Smooth muscle cell (in vitro differentiated cells): ENCODE measurements at regions not wholly inside any gene's neighbourhood (a gene's known extent, or its start where the extent isn't known, plus 50 kb on each side); places are given as distances from the start of the nearest gene placed in this dataset.

ENCODE experiments used
- DNase-seq: peaks from one replicate; lab custom pipeline; 2025; ENCODE audit not compliant: unreplicated experiment; lab: John Stamatoyannopoulos, UW
- H2AFZ ChIP-seq: fragments of 200-600 bp; sonication (generic); 2 replicates; pipeline ENCODE4 v1.6.0; 2016; ENCODE audit warnings: antibody characterized with exemption, low read depth, mild to moderate bottlenecking
- H3F3A ChIP-seq: fragments of 200-600 bp; sonication (generic); 2 replicates; pipeline ENCODE4 v1.6.0; 2017; ENCODE audit warnings: antibody characterized with exemption, low read depth
- H3K27ac ChIP-seq: fragments of 200-600 bp; sonication (generic); 2 replicates; pipeline ENCODE4 v1.5.1; 2016; ENCODE audit warnings: low read depth, mild to moderate bottlenecking
- H3K27me3 ChIP-seq: fragments of 200-600 bp; sonication (generic); 2 replicates; pipeline ENCODE4 v1.6.1; 2016; ENCODE audit warnings: low read depth, mild to moderate bottlenecking
- H3K36me3 ChIP-seq: fragments of 200-600 bp; sonication (generic); 2 replicates; pipeline ENCODE4 v1.5.1; 2016; ENCODE audit warnings: low read depth
- H3K4me1 ChIP-seq: fragments of 200-600 bp; sonication (generic); 2 replicates; pipeline ENCODE4 v1.5.1; 2016; ENCODE audit warnings: low read depth
- H3K4me2 ChIP-seq: fragments of 200-600 bp; sonication (generic); 2 replicates; pipeline ENCODE4 v1.6.0; 2016; ENCODE audit warnings: mild to moderate bottlenecking
- H3K4me3 ChIP-seq: fragments of 200-600 bp; sonication (generic); 2 replicates; pipeline ENCODE4 v1.5.1; 2016; ENCODE audit warnings: mild to moderate bottlenecking
- H3K79me2 ChIP-seq: fragments of 200-600 bp; sonication (generic); 2 replicates; pipeline ENCODE4 v1.6.0; 2016; ENCODE audit warnings: low read depth, mild to moderate bottlenecking
- H3K9ac ChIP-seq: fragments of 200-600 bp; sonication (generic); 2 replicates; pipeline ENCODE4 v1.6.0; 2016; ENCODE audit warnings: low read depth
- H3K9me3 ChIP-seq: fragments of 200-600 bp; sonication (generic); replicated peaks from 2 replicates; pipeline ENCODE4 v1.5.1; 2016; ENCODE audit warnings: low read depth
- H4K20me1 ChIP-seq: fragments of 200-600 bp; sonication (generic); 2 replicates; pipeline ENCODE4 v1.6.0; 2016; ENCODE audit warnings: low read depth
- WGBS: methylation state at CpG from one replicate; pipeline ENCODE4 v1.1.7; 2016; ENCODE audit warnings: low lambda C conversion rate; 5-methylcytosine and 5-hydroxymethylcytosine counted together
- TF ChIP-seq, protein P1 (sequence below): fragments of 200-600 bp; sonication (generic); IDR thresholded peaks from 2 replicates; pipeline ENCODE4 v1.5.1; 2017; ENCODE audit warnings: borderline replicate concordance, mild to moderate bottlenecking, antibody characterized with exemption; ENCODE audit not compliant: insufficient read depth, poor library complexity, severe bottlenecking

DNA sequence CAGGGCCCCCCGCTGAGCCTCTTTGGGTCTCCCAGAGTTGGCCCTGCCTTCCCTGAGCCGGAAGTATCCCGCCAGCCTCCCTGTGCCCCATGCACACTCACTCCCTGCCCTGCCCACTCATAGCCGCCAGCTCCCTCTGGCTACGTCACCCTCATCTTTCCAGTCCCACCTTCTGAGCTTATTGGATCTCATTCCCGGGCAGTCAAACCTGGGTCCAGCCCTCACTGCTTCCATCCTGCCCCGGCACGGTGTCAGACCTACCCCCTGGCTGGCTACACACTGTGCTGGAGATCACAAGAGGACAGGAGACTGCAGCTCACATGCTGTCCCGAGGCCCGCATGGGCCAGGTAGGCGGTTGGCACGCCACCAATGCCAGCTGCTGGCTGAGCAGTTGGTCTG, 147.2 kb downstream of the ASB1 start:
- H3K4me2 ChIP-seq, result no peak overlapping the region
- H3K79me2 ChIP-seq, result no peaks in the 10 kb centered on the region
- no peak overlapping the region for H2AFZ ChIP-seq
- H3K27me3 ChIP-seq, result peaks cover 19% of the 10 kb centered on the region
- TF ChIP-seq, protein P1, sequence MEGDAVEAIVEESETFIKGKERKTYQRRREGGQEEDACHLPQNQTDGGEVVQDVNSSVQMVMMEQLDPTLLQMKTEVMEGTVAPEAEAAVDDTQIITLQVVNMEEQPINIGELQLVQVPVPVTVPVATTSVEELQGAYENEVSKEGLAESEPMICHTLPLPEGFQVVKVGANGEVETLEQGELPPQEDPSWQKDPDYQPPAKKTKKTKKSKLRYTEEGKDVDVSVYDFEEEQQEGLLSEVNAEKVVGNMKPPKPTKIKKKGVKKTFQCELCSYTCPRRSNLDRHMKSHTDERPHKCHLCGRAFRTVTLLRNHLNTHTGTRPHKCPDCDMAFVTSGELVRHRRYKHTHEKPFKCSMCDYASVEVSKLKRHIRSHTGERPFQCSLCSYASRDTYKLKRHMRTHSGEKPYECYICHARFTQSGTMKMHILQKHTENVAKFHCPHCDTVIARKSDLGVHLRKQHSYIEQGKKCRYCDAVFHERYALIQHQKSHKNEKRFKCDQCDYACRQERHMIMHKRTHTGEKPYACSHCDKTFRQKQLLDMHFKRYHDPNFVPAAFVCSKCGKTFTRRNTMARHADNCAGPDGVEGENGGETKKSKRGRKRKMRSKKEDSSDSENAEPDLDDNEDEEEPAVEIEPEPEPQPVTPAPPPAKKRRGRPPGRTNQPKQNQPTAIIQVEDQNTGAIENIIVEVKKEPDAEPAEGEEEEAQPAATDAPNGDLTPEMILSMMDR, result no peak
- WGBS, result 93% methylated on average over 12 of the region's 12 CpGs
- H3K27ac ChIP-seq, result no peak overlapping the region
- H3F3A ChIP-seq, result no peaks in the 10 kb centered on the region
- no peak overlapping the region for H3K4me3 ChIP-seq
- H3K9ac ChIP-seq, result no peak overlapping the region
- no peaks in the 10 kb centered on the region for H3K9me3 ChIP-seq
- no peak for DNase-seq
- H4K20me1 ChIP-seq, result no peaks in the 10 kb centered on the region
- no peaks in the 10 kb centered on the region for H3K36me3 ChIP-seq
- no peaks in the 10 kb centered on the region for H3K4me1 ChIP-seq

DNA sequence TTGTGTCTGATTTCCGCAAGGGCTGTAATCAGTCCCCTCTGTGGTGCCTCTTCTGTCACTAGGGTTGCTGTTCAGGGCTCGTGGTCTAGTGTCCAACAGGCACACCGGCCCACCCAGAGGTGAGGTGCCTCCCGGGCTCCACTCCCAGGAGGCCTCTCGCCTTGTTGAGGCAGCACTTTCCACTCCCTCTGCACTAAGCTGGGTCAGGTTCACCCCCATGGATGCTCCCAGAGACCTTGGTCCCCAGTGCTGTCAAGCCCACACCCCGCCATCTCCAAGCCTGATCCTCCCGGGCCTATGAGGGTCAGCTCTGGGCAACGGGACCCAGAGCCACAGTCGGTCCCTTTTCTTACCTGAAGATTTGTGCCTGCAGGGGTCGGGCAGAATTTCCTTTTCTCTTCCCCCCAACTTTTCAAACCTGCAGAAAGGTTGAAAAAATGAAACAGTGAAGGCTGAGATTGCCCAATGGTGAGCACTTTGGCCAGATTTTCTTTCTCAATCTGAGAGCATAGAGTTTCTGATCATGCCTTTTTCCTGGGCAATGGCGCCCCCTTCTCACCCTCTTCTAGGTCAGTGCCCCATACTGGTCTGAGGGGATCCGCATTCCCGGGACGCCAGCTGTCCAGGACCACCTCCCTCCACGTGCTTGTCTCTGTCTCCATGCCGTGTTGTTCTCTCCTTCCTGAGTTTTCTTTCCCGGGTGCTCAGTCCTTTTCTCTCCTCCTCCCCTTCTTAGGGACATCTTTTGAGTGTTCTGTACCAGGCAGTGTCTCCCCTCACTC, 148.0 kb downstream of the ASB1 start:
- WGBS, result 81% methylated on average over 17 of the region's 17 CpGs
- Histone ChIP-seq H3K4me1 (no peaks in the 10 kb centered on the region), H3K36me3 (no peaks in the 10 kb centered on the region), H3K27me3 (peaks cover 19% of the 10 kb centered on the region), H3K27ac (no peak overlapping the region), H3F3A (no peaks in the 10 kb centered on the region), H3K4me3 (no peak overlapping the region), H3K9me3 (no peaks in the 10 kb centered on the region), H3K4me2 (no peak overlapping the region), H3K79me2 (no peaks in the 10 kb centered on the region), H2AFZ (no peak overlapping the region), H3K9ac (no peak overlapping the region), H4K20me1 (no peaks in the 10 kb centered on the region)
- TF ChIP-seq, protein P1, result no peak
- no peak for DNase-seq

DNA sequence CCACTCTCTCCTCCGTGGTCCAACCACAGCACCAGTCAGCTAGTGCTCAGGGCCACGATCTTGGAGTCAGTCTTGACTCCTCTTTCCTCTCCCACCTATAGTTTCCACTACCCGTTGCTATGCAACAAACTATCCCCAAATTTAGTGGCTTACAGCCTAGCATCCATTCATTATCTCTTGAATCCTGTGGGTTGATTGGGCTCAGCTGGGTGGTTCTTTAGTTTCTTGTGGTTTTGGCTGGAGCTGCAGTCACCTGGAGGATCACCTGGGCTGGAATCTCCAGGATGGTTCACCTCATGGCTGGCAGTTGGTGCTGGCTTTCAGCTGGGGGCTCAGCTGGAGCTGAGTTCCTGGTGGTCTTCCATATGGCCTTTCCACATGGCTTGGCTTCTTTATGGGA, 149.9 kb downstream of the ASB1 start:
- Histone ChIP-seq H3K9me3 (no peaks in the 10 kb centered on the region), H3K36me3 (no peaks in the 10 kb centered on the region), H3K4me2 (no peak overlapping the region), H3F3A (no peaks in the 10 kb centered on the region), H3K79me2 (no peaks in the 10 kb centered on the region), H3K27ac (no peak overlapping the region), H4K20me1 (no peaks in the 10 kb centered on the region), H3K4me3 (no peak overlapping the region), H3K4me1 (no peaks in the 10 kb centered on the region), H2AFZ (no peak overlapping the region), H3K9ac (no peak overlapping the region), H3K27me3 (peaks cover 19% of the 10 kb centered on the region)
- no peak for DNase-seq
- TF ChIP-seq, protein P1, result no peak
- 79% methylated on average over 3 of the region's 3 CpGs for WGBS

DNA sequence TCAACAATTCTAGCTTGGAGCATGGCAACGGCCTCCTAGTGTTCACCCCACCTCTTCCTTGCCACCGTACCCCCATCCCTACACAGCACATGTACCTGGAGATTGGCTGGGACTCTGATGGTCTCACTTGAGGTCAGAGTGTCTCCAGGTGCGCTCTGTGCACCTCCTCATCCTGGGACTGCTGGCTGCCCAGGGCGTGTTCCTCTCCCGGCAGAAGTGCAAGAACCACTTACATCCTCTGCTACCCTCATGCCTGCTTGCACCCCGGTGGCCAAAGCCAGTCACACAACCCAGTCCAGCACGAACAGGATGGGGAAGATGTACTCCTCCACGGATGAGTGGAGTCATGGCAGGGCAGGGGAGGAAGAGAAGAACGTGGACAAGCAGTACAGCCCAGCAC, 151.5 kb downstream of the ASB1 start:
- Histone ChIP-seq H3K4me3 (no peak overlapping the region), H3K79me2 (no peaks in the 10 kb centered on the region), H3K36me3 (no peaks in the 10 kb centered on the region), H3K9ac (no peak overlapping the region), H3K4me2 (no peak overlapping the region), H2AFZ (no peak overlapping the region), H3K27me3 (peaks cover 19% of the 10 kb centered on the region), H3K27ac (no peak overlapping the region), H3K9me3 (no peaks in the 10 kb centered on the region), H3F3A (no peaks in the 10 kb centered on the region), H4K20me1 (no peaks in the 10 kb centered on the region), H3K4me1 (no peaks in the 10 kb centered on the region)
- TF ChIP-seq, protein P1, result no peak
- 71% methylated on average over 9 of the region's 9 CpGs for WGBS
- DNase-seq, result no peak
